Stimulated activated CD4-positive, alpha-beta T cell treated with anti-CD3 and anti-CD28 coated beads, Interleukin-1b, Interleukin-23, amount 100 ng/mL, for 4 hours (primary cell): ENCODE measurements at regions not wholly inside any gene's neighbourhood (a gene's known extent, or its start where the extent isn't known, plus 50 kb on each side); places are given as distances from the start of the nearest gene placed in this dataset.
"Not testable (repeated sequence)": the region's sequence is repeated elsewhere in the genome, so short reads cannot be mapped to it uniquely, and the experiment has no call there.

Source experiments
- DNase-seq, 2 donors: peaks; one replicate each; pipeline ENCODE4 v3.0.0-alpha.2; 2020; ENCODE audit warnings: low read depth in 2 of 2

GRCh38 chrX:129361576-129361975 is 161.7 kb downstream of the SMARCA1 start:
- DNase-seq, result no peak

GRCh38 chrX:129360175-129360574 is 163.1 kb downstream of the SMARCA1 start:
- peak; percentile 1 to 14 for DNase-seq

- DNase-seq, result no peak
These were observed 164.0 kb downstream of the SMARCA1 start for GRCh38 chrX:129359269-129359668.

GRCh38 chrX:129357428-129357827 is 165.9 kb downstream of the SMARCA1 start:
- DNase-seq, result not testable (repeated sequence)

- DNase-seq, result no peak
These were observed 176.0 kb downstream of the SMARCA1 start for GRCh38 chrX:129347291-129347690.

GRCh38 chrX:129346574-129346973 is 176.7 kb downstream of the SMARCA1 start:
- DNase-seq, result no peak

- not testable (repeated sequence) for DNase-seq
These were observed 186.0 kb downstream of the SMARCA1 start for GRCh38 chrX:129337264-129337663.

- DNase-seq, result no peak
These were observed 200.2 kb downstream of the SMARCA1 start for GRCh38 chrX:129323115-129323514.

GRCh38 chrX:129318375-129318774 is 204.9 kb downstream of the SMARCA1 start:
- DNase-seq, result no peak

- DNase-seq, result no peak
These were observed 206.8 kb downstream of the SMARCA1 start for GRCh38 chrX:129316461-129316860.

- no peak for DNase-seq
These were observed 213.3 kb downstream of the SMARCA1 start for GRCh38 chrX:129310000-129310399.

GRCh38 chrX:129262912-129263311 is 260.4 kb downstream of the SMARCA1 start:
- no peak for DNase-seq

GRCh38 chrX:129255516-129255915 is 267.8 kb downstream of the SMARCA1 start:
- DNase-seq, result not testable (repeated sequence)

GRCh38 chrX:129249563-129249962 is 273.7 kb downstream of the SMARCA1 start:
- DNase-seq, result no peak

GRCh38 chrX:129247642-129248041 is 275.6 kb downstream of the SMARCA1 start:
- DNase-seq, result no peak

GRCh38 chrX:129239371-129239770 is 283.9 kb downstream of the SMARCA1 start:
- no peak for DNase-seq

- DNase-seq, result no peak
These were observed 285.3 kb downstream of the SMARCA1 start for GRCh38 chrX:129238011-129238410.

GRCh38 chrX:129235903-129236302 is 287.4 kb downstream of the SMARCA1 start:
- no peak for DNase-seq

GRCh38 chrX:129233786-129234185 is 289.5 kb downstream of the SMARCA1 start:
- no peak for DNase-seq

GRCh38 chrX:129230850-129231512 is 292.3 kb downstream of the SMARCA1 start:
- no peak for DNase-seq

- DNase-seq, result no peak
These were observed 293.1 kb downstream of the SMARCA1 start for GRCh38 chrX:129230168-129230567.

- no peak for DNase-seq
These were observed 295.9 kb downstream of the SMARCA1 start for GRCh38 chrX:129227366-129227765.

- DNase-seq, result no peak
These were observed 329.9 kb downstream of the SMARCA1 start for GRCh38 chrX:129193357-129193756.

GRCh38 chrX:129188231-129188630 is 335.1 kb downstream of the SMARCA1 start:
- DNase-seq, result no peak
